NT2/D1 (cell line): ENCODE measurements at regions not wholly inside any gene's neighbourhood (a gene's known extent, or its start where the extent isn't known, plus 50 kb on each side); places are given as distances from the start of the nearest gene placed in this dataset.

Source experiments
- DNase-seq: peaks from one replicate; pipeline ENCODE4 v3.0.0-alpha.2; 2011; ENCODE audit warnings: low read depth, low spot score
- H3K27me3 ChIP-seq: 2 replicates; pipeline ENCODE4 v1.6.0; 2011; ENCODE audit warnings: mild to moderate bottlenecking; ENCODE audit not compliant: insufficient read length, insufficient read depth
- H3K36me3 ChIP-seq: 2 replicates; pipeline ENCODE4 v1.6.1; 2011; ENCODE audit warnings: mild to moderate bottlenecking, low read length, mixed read lengths; ENCODE audit not compliant: insufficient read depth, insufficient read length
- H3K4me1 ChIP-seq: 2 replicates; pipeline ENCODE4 v1.5.1; 2011; ENCODE audit not compliant: insufficient read depth, insufficient read length
- H3K4me3 ChIP-seq: 2 replicates; pipeline ENCODE4 v1.5.1; 2011; ENCODE audit warnings: low read depth; ENCODE audit not compliant: insufficient read length
- H3K9ac ChIP-seq: 2 replicates; pipeline ENCODE4 v1.6.0; 2011; ENCODE audit warnings: low read depth; ENCODE audit not compliant: insufficient read length
- H3K9me3 ChIP-seq: 2 replicates; pipeline ENCODE4 v1.5.1; 2011; ENCODE audit warnings: mild to moderate bottlenecking, low read length; ENCODE audit not compliant: insufficient read depth
- SUZ12 ChIP-seq: IDR thresholded peaks from 2 replicates; pipeline ENCODE4 v1.6.1; 2011; ENCODE audit not compliant: insufficient read length, insufficient read depth; ENCODE audit errors: extremely low read depth
- YY1 ChIP-seq: IDR thresholded peaks from 2 replicates; pipeline ENCODE4 v1.6.1; 2011; ENCODE audit not compliant: insufficient read length, insufficient read depth
- ZNF274 ChIP-seq: IDR thresholded peaks from 2 replicates; pipeline ENCODE4 v1.6.1; 2011; ENCODE audit warnings: mild to moderate bottlenecking, low read depth, low read length

DNA sequence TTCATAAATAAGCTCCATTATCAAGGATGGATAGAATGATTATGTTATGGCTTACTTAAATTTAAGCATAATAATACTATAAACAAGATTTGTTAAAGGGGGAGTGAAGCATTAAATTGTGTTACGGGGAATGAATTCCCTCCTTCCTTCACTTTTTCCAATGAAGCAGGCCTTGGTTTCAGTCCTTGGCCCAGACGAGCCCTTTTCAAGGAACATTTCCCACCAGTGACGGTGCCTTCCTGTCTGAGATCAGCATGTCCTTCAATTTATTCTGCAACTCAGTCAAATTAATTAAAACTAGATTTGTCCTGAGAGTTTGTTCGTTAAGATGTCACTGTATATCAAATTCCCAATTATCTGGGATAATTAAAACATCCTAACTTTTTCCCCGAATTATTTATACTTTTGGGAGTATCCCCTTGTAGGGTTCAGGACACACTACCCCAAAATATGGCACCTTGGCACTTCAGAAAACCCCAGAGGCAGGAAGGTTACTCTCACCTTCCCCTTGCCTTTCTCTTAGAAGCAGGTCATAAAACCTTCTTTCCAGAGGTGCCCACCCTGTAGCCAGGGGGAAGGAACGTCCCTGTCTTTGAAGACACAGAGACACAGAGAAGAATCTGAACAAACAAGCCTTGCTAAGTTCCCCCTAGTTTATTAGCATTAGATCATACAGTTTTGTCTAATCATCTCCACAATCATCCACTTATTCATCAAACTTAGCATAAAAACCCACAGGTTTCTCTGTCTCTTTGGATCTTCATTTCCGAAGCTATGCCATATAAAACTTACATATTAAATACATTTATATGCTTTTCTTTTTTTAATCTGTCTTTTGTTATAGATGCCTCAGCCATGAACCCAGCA, 86.2 kb upstream of the ARHGAP29 start:
- no peaks in the 10 kb centered on the region for H3K9me3 ChIP-seq
- no peak overlapping the region for H3K9ac ChIP-seq
- H3K36me3 ChIP-seq: no peaks in the 10 kb centered on the region
- H3K4me3 ChIP-seq: no peak overlapping the region
- peaks cover 4% of the 10 kb centered on the region for H3K4me1 ChIP-seq
- TF ChIP-seq YY1 (no peak), SUZ12 (no peak), ZNF274 (no peak)
- DNase-seq: no peak
- no peaks in the 10 kb centered on the region for H3K27me3 ChIP-seq

DNA sequence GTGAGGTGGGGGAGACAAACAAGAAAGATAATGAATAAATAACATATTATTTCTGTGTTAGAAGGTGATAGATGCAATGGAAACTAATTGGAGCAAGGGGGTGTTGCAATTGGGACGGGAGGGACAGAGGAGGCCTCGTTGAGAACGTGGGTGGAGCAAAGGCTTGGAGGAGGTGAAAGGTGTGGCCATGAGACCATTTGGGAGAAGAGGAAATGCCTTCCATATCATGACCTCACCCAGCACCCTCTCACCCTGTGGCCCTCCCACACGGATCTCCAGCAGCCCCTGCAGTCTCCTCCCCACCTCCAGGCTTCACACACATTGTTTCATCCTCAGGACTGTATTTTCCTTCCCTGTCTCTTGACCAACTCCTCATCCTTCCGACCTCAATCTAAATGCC, 85.3 kb upstream of the ARHGAP29 start:
- Histone ChIP-seq H3K27me3 (no peaks in the 10 kb centered on the region), H3K4me3 (no peak overlapping the region), H3K4me1 (peaks cover 4% of the 10 kb centered on the region), H3K9ac (no peak overlapping the region), H3K36me3 (no peaks in the 10 kb centered on the region), H3K9me3 (no peaks in the 10 kb centered on the region)
- no peak for DNase-seq
- TF ChIP-seq SUZ12: no peak
- no peak for TF ChIP-seq YY1
- TF ChIP-seq ZNF274: no peak

DNA sequence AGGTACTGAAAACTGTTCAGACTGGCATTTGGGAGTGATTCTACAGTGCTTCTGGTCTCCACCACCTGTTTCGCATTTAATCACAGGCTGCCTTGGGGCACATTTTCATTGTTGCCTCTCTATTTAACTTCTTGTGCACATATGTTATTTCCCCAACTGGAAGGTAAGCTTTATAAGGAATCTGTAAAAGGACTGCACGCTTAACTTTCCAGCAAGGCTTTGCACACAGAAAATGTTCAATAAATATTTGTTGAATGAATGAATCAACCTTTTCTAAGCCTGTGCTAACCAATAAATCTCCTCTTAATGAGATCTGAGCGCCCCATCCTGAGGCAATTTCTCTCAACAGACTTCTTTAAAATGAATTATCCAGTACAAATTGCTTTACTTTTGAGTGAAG, 84.3 kb upstream of the ARHGAP29 start:
- no peak for TF ChIP-seq ZNF274
- Histone ChIP-seq H3K9me3 (no peaks in the 10 kb centered on the region), H3K27me3 (no peaks in the 10 kb centered on the region), H3K4me3 (no peak overlapping the region), H3K4me1 (peaks cover 4% of the 10 kb centered on the region), H3K36me3 (no peaks in the 10 kb centered on the region), H3K9ac (no peak overlapping the region)
- DNase-seq: no peak

GRCh38 chr1:94319319-94320102, 82.1 kb upstream of the ARHGAP29 start:
- H3K9me3 ChIP-seq: no peaks in the 10 kb centered on the region
- no peak for DNase-seq
- no peak overlapping the region for H3K4me3 ChIP-seq
- H3K9ac ChIP-seq: no peak overlapping the region
- no peaks in the 10 kb centered on the region for H3K36me3 ChIP-seq
- peaks cover 4% of the 10 kb centered on the region for H3K4me1 ChIP-seq
- no peaks in the 10 kb centered on the region for H3K27me3 ChIP-seq
- TF ChIP-seq ZNF274 (no peak), YY1 (no peak), SUZ12 (no peak)

GRCh38 chr1:94318505-94319030, 81.2 kb upstream of the ARHGAP29 start:
- Histone ChIP-seq H3K36me3 (no peaks in the 10 kb centered on the region), H3K4me3 (no peak overlapping the region), H3K4me1 (peaks cover 4% of the 10 kb centered on the region), H3K9ac (no peak overlapping the region), H3K9me3 (no peaks in the 10 kb centered on the region), H3K27me3 (no peaks in the 10 kb centered on the region)
- no peak for DNase-seq
- TF ChIP-seq YY1: no peak
- TF ChIP-seq ZNF274: no peak
- no peak for TF ChIP-seq SUZ12

DNA sequence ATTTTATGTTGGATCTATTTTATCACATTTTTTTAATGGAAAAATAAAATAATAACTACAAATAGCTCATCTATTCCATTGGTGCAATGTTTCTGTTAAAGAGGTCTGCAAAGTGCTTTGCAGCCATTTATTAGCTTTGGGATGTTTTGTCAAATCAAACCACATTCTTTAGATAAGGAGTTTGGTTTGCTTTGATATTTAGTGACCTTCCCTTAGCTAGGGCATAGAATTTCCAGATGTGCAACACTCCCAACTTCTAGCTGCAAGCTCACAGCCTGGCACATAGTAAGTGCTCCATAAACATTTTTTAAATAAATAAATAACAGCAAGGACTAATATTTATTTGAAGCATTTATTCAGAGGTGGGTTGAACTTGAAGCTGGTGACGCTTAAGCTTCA, 80.4 kb upstream of the ARHGAP29 start:
- DNase-seq: no peak
- Histone ChIP-seq H3K4me1 (peaks cover 2% of the 10 kb centered on the region), H3K9me3 (no peaks in the 10 kb centered on the region), H3K27me3 (no peaks in the 10 kb centered on the region), H3K36me3 (no peaks in the 10 kb centered on the region), H3K4me3 (no peak overlapping the region), H3K9ac (no peak overlapping the region)
- TF ChIP-seq YY1: no peak
- TF ChIP-seq SUZ12: no peak
- TF ChIP-seq ZNF274: no peak

DNA sequence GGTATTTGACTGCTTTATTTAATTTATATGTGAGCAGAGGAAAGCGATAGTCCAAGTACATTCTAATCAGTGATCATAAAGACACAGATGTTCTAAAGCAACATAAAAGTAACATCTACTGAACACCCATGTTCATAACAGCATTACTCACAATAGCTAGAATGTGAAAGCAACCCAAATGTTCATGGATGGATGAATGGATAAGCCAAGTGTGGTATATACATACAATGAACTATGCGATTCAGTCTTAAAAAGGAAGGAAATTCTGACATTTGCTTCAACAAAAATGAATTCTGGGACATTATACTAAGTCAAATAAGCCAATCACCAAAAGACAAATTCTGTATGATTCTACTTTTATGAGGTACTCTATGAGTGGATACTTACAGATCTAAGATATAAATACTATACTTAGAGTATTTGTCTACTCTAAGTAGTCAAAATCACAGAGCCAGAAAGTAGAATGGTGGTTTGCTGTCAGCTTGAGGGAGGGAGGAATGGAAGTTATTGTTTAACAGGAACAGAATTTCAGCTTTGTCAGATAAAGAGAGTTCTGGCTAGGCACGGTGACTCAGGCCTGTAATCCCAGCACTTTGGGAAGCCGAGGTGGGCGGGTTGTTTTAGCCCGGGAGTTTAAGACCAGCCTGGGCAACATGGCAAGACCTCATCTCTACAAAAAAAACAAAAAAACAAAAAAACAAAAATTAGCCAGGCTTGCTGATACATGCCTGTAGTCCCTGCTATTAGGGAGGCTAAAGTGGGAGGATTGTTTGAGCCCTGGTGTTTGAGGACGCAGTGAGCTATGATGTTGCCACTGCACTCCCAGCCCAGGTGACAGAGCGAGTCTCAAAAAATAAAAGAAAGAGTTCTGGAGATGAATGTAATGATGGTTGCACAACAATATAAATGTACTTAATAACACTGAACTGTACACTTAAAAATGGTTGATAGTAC, 79.7 kb upstream of the ARHGAP29 start:
- no peak overlapping the region for H3K4me3 ChIP-seq
- H3K4me1 ChIP-seq: no peaks in the 10 kb centered on the region
- H3K9me3 ChIP-seq: no peaks in the 10 kb centered on the region
- H3K36me3 ChIP-seq: no peaks in the 10 kb centered on the region
- no peaks in the 10 kb centered on the region for H3K27me3 ChIP-seq
- no peak for TF ChIP-seq SUZ12
- TF ChIP-seq YY1: no peak
- no peak for TF ChIP-seq ZNF274
- DNase-seq: no peak
- H3K9ac ChIP-seq: no peak overlapping the region
